Neural cell (in vitro differentiated cells): ENCODE measurements at regions not wholly inside any gene's neighbourhood (a gene's known extent, or its start where the extent isn't known, plus 50 kb on each side); places are given as distances from the start of the nearest gene placed in this dataset.

Source experiments
- CTCF ChIP-seq: fragments of 450-650 bp; IDR thresholded peaks from 2 replicates; pipeline ENCODE4 v1.5.1; 2014; ENCODE audit warnings: antibody characterized with exemption, mild to moderate bottlenecking, moderate library complexity; ENCODE audit not compliant: poor library complexity, severe bottlenecking
- EP300 ChIP-seq: fragments of 450-650 bp; conservative IDR thresholded peaks from 2 replicates; pipeline ENCODE4 v1.6.1; 2014; ENCODE audit warnings: antibody characterized with exemption, mild to moderate bottlenecking, moderate library complexity; ENCODE audit not compliant: poor library complexity, severe bottlenecking
- MXI1 ChIP-seq: fragments of 450-650 bp; conservative IDR thresholded peaks from 2 replicates; pipeline ENCODE4 v1.6.1; 2014; ENCODE audit warnings: antibody characterized with exemption, mild to moderate bottlenecking; ENCODE audit not compliant: poor library complexity, severe bottlenecking
- REST ChIP-seq: IDR thresholded peaks from 2 replicates; pipeline ENCODE4 v1.6.1; 2012; ENCODE audit warnings: borderline replicate concordance
- SMC3 ChIP-seq: fragments of 450-650 bp; conservative IDR thresholded peaks from 2 replicates; pipeline ENCODE4 v1.6.1; 2014; ENCODE audit warnings: antibody characterized with exemption, mild to moderate bottlenecking, moderate library complexity; ENCODE audit not compliant: poor library complexity

GRCh38 chr10:78831461-78831860 lies 237.3 kb upstream of the ZMIZ1 start:
- TF ChIP-seq EP300 (no peak), CTCF (no peak), REST (no peak), MXI1 (no peak), SMC3 (no peak)
